PC-9 (cell line): ENCODE measurements at regions not wholly inside any gene's neighbourhood (a gene's known extent, or its start where the extent isn't known, plus 50 kb on each side); places are given as distances from the start of the nearest gene placed in this dataset.

Experiments used
- CTCF ChIP-seq: fragments of 200-600 bp; sonication (generic); conservative IDR thresholded peaks from 2 replicates; pipeline ENCODE4 v1.6.1; 2017; ENCODE audit warnings: mixed run types, antibody characterized with exemption, mild to moderate bottlenecking, moderate library complexity
- EZH2 ChIP-seq: fragments of 200-600 bp; sonication (generic); IDR thresholded peaks from 2 replicates; pipeline ENCODE4 v1.8.0; 2017; ENCODE audit warnings: antibody characterized with exemption, low read depth

DNA sequence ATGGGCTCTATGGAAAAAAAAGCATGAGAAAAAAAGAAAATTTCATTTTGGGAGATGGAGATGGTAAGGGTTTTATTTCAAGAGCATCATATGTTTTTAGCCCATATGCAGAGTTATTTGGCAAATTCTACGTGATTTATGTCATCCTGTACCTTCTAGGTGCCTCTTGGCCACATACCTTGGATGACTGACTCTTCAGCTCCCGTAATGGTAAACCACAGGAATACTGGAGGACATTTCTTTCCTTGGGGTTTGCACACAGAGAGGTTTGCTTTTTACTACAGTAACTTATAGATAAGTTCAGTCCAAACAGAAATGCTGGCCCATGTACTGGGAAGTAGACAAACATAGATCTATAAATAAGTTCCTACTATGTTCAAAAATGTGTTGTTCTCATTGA, 132.2 kb downstream of the SH3BGRL2 start:
- TF ChIP-seq EZH2: no peak
- TF ChIP-seq CTCF: no peak
